ENCODE measurements at regions not wholly inside any gene's neighbourhood (a gene's known extent, or its start where the extent isn't known, plus 50 kb on each side); places are given as distances from the start of the nearest gene placed in this dataset.
"Not testable (repeated sequence)": the region's sequence is repeated elsewhere in the genome, so short reads cannot be mapped to it uniquely, and the experiment has no call there.

DNA sequence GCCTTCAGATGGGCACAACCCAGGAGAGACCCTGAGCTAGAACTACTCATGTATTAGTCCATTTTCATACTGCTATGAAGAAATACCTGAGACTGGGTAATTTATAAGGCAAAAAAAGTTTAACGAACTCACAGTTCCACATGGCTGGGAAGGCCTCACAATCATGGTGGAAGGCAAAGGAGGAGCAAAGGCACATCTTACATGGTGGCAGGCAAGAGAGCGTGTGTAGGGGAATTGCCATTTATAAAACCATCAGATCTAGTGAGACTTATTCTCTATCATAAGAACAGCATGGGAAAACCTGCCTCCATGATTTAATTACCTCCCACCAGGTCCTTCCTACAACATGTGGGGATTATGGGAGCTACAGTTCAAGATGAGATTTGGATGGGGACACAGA, 137.9 kb upstream of the NUDT4 start:
- TF ChIP-seq, protein P1, sequence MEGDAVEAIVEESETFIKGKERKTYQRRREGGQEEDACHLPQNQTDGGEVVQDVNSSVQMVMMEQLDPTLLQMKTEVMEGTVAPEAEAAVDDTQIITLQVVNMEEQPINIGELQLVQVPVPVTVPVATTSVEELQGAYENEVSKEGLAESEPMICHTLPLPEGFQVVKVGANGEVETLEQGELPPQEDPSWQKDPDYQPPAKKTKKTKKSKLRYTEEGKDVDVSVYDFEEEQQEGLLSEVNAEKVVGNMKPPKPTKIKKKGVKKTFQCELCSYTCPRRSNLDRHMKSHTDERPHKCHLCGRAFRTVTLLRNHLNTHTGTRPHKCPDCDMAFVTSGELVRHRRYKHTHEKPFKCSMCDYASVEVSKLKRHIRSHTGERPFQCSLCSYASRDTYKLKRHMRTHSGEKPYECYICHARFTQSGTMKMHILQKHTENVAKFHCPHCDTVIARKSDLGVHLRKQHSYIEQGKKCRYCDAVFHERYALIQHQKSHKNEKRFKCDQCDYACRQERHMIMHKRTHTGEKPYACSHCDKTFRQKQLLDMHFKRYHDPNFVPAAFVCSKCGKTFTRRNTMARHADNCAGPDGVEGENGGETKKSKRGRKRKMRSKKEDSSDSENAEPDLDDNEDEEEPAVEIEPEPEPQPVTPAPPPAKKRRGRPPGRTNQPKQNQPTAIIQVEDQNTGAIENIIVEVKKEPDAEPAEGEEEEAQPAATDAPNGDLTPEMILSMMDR (IDR thresholded peaks at IDR 0.05 in 8 of 11, conservative IDR thresholded peaks at IDR 0.05 in 3 of 11), result not testable (repeated sequence)
- TF ChIP-seq POLR2A (IDR thresholded peaks at IDR 0.05), result not testable (repeated sequence)

Measured in spleen (tissue), 7 donors.